ENCODE measurements at regions not wholly inside any gene's neighbourhood (a gene's known extent, or its start where the extent isn't known, plus 50 kb on each side); places are given as distances from the start of the nearest gene placed in this dataset.
A peak's percentile ranks its signal among the peaks of the same experiment; 100 is the strongest.
"Not testable (repeated sequence)": the region's sequence is repeated elsewhere in the genome, so short reads cannot be mapped to it uniquely, and the experiment has no call there.

DNA sequence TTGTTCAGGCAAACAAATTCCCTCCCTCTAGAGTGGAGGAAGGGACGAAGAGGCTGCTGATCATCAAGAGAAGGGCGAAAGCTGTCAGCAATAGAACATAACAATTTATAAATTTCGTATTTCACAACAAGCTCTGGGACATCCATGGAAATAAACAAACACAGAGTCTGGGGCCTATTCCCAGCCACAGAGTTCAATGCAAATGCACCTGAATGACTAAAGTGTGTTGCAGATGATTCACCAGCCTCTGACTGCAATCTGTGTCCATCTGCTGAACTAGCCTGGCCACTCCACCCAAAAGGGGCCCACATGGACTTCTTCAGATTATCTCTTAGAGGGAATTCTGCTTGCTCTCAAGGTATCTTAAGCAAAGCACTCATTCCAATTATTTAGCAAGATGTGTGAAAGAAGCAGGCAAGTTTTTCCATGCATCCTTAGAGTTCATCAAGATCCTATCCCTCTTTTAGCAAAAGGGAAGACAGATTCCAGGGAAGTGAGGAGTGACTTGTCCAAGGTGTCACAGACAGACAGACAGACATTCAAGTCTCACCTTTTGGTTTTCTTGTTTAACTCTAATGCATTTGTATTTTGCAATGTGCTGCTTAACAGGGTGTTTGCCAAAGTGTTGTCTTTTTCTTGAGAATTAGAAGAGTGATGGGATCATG is 307.8 kb upstream of the PAPPA start:
- DNase-seq: no peak

DNA sequence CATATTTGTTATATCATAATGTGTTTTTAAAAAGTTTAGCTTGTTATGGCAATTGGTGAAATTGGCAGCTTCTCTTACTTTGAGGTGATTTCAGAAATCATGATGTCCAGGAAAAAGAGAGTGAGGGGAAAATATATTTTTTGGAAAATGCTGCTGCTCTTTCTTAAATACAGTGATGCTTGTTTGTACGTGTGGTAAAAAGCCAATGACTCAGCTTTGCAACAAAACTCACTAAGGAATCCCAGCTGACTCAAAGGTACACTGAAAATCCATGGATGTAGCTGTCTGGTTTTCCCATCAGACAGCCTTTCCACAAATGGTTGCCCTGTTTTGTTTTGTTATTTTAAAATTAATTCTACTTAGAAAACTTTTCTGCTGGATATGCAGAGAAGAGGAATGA is 306.4 kb upstream of the PAPPA start:
- DNase-seq: no peak

DNA sequence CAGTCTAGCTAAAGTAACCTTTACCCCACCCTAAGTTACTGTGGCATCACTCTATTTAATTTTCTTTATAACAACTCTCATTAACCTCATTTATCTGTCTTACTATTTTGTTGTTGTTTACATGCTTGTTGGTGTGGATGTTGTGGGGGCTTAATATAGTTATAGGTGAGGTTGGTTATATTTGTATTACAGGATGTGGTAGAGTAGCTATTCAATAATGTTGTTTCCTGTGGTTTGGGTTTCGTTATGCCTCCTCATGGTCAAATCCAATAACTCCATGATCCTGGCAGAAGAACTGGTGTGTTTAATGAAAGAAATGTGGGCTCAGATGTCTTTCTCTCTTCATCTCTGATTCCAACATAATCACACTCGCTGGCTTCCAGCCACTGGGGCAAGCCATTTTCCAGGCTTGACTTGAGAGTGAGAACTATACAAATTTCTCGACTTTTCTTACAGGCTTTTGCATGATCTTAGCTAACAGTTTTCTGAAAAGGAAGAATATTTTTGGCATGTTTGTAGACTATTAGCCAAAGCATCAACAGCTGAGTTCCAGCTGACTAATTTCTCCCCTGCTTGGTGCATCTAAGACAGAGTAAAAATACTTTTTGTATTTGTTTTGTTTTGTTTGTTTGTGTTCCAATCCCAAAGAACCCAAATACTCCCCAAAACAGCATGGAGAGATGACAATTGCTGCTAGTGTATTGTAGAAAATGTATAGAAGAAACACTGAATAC is 303.7 kb upstream of the PAPPA start:
- no peak for DNase-seq

DNA sequence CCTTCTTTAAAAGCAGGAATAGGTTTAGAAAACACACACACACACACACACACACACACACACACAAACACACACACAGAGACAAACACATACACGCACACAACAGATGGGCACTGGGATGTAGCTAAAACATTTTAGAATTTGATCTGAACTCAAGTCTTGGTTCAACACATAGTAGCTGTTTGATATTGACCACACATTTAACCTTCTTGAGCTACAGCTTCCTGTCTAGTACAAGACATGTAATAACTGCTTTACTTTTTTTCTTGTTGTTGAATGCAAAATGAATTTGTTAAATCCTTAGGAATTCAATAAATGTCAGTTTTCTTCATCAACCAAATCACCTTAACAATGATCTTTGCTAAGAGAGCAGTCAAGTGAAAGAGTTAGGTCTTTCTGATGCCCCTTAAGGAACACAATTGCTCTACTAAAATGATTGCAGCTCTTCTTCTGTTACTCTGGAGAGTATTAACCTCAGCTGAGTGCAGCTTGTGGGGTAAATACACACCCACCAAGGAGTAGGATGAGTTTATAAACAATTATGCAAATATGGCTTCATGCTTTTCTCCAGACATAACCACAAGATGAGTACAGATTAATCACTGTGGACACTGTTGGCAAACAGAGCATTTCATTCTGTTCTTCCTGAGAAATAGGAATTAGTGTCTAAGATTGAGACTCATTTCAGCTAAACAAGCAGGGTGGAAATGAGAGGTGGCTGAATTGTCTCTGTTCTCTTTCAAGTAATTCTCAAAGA is 302.9 kb upstream of the PAPPA start:
- DNase-seq: no peak

DNA sequence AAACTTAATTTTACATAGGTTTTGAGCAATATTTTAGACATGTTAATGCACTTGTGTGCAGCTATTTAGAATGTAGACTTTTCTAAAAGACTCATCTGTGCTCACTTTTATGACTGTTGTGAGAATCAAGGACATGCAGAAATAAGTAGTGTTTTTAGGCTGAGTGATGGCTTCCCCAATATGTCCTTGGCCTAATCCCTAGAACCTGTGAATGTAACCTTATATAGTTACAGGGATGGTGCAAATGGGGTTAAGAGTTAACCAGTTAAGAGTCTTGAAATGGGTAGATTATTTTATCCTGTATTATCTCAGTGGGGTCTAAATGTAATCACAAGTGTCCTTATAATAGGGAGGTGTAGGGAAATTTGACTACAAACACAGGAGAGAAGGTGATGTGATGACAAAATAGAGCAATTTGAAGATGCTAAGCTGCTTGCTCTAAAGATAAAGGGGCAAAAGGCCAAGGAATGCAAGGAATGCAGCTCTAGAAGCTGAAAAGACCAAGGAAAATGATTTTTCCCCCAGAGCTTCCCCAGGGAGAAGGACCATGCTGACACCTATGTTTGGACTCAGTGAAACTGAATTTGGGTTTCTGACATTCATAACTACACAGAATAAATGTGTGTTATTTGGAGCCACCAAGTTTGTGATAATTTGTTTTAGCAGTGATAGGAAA is 298.0 kb upstream of the PAPPA start:
- no peak for DNase-seq

DNA sequence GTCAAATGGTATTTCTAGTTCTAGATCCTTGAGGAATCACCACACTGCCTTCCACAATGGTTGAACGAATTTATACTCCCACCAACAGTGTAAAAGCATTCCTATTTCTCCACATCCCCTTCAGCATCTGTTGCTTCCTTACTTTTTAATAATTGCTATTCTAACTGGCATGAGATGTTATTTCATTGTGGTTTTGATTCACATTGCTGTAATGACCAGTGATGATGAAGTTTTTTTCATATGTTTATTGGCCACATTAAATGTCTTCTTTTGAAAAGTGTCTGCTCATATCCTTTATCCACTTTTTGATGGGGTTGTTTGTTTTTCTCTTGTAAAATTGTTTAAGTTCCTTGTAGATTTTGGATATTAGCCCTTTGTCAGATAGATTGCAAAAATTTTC is 295.2 kb upstream of the PAPPA start:
- not testable (repeated sequence) for DNase-seq

DNA sequence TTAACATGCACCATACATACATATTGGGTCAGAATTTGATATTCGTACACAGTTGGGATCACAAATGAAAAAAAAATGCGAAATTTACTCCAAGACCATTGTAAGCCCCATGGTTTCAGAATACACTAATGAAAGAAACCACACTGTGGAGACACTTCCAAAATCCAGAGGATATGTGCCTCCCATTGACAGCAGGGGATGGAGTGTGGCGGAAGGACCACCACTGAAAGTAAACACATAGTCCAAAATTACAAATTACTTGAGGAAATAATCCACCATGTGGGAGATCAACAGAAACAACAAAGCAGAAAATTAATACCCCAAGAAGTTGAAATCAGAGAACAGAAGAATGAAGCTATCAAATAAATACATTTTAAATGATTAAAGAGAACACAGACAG is 291.6 kb upstream of the PAPPA start:
- no peak for DNase-seq

DNA sequence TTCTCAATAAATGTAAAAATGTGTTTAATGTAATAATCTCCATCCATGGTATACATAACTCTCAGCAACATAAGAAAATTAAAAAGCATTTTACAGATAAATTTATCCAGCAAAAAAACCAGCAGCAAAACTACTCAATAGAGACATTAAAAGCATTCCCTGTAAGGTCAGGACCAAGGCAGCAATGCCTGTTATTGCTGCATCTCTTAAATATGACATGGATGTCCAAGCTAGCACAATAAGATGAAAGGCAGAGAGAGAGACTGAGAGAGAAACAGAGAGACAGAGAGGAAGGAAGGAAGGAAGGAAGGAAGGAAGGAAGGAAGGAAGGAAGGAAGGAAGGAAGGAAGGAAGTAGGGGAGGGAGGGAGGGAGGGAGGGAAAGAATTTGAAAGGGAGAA is 289.0 kb upstream of the PAPPA start:
- DNase-seq: no peak

DNA sequence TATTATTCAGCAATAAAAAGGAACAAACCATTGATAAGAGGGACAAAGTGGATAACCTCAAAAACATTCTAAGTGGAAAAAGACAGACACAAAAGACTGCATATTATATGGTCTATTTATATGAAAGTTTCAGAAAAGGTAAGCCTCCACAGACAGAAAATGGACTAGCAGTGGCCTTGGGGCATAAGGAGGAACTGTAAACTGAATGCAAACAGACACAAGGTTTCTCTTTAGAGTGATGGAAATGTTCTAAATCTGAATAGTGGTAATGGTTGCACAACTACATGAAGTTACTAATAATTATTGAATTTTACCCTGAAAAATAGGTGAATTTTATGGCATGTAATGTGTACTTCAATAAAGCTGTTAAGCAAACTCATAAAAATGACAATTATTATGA is 286.3 kb upstream of the PAPPA start:
- DNase-seq: no peak

DNA sequence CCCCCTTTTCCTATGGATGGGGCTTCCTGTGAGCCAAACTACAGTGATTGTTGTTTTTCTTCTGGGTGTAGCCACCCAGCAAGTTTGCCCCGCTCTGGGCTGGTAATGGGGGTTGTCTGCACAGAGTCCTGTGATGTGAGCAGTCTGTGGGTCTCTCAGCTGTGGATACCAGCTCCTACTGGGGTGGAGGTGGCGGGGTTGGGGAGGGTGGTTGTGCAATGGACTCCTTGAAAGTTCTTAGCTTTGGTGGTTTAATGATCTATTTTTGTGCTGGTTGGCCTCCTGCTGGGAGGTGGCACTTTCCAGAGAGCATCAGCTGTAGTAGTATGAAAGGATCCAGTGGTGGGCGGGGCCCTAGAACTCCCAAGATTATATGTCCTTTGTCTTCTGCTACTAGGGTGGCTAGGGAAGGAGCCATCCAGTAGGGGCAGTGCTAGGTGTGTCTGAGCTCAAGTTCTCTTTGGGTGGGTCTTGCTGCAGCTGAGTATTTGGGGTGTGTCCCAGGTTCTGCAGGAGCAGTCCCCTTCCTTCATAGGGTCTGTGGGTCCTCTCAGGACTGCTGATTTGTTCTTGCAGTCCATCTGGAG is 275.6 kb upstream of the PAPPA start:
- no peak for DNase-seq

DNA sequence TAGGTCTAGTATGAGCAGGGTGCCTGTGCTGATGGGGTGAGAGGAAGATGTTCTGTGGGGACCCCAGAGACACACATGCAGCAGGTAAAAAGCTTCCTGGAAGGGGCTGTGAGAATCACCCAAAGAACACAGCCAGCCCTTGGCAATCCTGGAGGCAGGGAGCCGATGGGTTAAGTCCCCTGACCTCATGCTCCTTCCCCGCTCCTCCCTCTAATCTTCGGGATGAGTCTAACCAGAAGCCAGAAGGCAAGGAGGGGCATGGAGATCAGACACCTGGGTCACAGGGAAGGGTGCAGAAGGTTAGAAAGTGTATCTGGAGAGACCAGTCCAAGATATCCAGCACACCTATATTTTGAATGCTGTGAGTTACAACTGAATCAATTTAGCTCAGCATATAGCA is 274.1 kb upstream of the PAPPA start:
- no peak for DNase-seq

DNA sequence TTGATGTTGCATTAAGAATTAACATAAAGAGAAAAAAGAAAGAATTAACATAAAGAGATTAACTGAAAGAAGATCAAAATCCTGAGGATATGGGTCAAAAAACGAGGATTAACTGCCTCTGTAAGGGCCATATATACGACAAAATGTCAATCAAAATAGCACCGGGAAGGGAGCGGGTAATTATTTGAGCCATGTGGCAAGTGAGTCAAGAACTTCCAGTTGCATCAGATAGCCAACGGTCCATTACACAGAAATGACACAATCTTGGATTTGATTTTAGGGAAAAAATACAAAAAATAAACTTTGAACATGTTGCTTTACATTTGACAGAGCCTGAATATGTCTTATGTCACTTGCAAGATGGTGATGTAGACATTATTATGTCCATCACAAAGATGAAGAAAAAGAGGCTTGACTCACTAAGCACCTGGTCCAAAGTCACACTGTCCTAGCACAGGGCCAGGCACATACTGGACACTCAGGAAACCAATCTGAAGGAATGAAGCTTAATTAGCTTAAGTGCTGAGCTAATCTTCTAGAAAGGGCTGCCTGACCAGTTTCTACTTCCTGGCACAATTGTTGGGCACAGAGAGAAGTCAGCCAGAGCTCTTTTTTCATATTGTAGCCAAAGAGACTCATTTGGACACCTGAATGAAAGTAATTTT is 273.2 kb upstream of the PAPPA start:
- no peak for DNase-seq

DNA sequence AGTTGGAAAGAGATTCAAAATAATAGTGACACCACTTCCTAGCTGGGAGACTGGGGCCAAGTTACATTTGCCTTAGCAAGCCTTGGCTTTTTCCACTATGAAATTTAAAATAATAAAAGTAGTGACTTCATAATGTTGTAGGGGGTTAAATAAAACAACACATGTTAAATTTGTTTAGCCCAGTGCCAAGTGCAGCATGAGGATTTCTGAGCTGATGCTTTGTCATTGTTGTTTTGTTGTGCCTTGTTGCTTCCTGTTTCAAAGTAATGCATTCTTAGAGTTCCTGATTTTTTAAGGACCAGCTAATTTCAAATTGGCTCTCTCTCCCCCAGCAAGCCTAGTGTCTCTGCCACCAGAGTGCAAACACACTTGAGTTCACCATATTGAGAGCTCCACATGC is 270.7 kb upstream of the PAPPA start:
- no peak for DNase-seq

DNA sequence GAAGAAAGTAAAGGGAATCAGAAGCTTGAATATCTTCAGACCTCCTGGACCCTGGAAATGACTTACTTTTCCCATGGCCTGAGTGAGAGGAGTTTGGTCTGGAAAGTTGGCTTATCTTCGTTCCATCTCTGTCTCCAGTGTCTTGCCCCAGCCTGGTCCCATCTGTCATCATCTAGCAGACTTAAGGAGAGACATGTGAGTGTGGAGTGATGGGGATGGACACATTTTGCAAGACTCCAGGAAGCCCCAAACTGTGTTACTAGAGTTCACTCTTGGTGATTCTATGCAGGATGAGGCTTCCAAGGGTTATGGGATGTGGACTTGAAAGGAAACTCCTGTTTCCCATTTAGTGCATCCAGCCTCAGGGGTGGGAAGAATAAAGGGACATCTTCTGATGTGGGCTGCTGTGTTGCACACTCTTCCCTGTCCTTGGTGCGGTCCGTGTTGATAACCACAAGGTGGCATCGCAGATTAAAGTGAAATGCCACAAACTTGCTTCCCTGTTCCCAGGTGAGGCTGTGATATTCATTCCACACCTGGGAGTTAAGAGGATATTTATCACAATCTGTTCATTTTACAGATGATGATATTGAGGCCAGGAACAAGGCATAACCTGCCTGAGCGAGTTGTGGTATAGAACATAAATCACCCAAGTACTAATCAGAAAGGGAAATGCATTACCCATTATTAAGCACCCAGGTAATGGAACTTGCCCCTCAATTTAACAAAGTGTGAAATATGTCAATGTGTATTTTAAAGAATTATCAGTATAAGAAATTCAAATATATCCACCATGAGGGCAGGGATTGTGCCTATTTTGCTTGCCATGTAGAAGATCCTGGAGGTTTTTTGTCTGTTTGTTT is 269.9 kb upstream of the PAPPA start:
- peak; percentile 0 for DNase-seq

DNA sequence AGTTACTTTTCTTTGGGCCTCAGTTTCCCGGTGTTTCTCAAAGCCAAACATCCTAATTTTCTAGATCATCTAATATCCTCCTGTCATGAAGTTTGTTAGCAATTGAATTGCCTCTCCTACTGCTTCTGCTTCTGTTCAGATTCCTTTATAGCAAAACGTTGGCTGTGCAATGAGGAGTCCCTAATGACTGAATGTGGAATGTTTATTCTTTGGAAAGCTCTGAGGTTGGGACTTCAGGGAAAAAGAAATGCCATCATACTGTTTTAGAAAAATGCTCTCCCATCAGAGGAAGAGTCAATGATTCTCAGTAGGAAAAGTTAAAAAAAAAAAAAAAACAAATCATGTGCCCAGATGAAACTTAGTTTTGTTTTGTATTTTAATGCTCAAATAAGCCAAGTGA is 268.7 kb upstream of the PAPPA start:
- DNase-seq: no peak

DNA sequence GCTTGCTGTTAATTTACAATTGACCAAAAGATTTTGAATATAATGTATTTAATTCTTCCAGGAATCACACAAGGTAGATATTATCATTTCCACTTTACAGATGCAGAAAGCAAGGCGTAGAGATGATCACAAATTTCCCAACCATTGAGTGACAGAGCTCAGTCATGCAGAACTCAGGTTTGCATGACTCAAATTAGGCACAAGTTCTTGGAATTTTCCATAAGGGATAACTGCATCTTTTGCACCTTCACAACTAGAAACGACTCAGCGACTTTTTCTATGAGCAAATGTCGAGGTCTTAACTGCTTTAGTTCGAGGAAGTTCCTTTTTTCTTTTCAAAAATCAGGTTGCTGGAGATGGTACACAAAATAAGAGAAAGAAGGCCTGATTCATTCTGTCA is 265.5 kb upstream of the PAPPA start:
- no peak for DNase-seq

DNA sequence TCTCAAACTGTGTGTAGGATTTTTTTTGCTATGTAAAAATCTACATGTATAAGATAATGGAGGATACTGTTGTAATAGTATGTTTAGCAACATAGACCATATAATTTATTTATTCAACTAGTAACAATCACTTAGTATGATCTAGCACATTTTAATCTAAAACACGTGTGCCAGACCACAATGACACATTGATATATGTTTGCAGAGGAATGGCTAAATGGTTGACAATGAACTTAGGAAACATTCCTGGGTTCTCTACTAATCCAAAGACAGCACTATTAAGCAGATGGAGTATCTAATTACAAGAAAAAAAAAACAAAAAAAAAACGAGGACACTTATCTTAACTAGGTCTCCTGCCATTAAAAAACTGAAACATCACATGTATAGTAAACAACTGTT is 261.7 kb upstream of the PAPPA start:
- DNase-seq: no peak

DNA sequence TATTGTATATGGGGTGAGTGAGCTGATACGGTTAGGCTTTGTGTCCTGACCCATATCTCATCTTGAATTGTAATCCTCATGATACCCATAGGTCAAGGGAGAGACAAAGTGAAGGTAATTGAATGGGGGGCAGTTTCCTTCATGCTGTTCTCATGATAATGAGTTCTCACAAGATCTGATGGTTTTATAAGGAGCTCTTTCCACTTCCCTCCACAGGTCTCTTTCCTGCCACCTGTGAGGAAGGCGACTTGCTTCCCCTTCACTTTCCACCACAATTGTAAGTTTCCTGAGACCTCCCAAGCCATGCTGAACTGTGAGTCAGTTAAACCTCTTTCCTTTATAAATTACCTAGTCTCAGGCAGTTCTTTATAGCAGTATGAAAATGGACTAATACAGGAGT is 255.1 kb upstream of the PAPPA start:
- not testable (repeated sequence) for DNase-seq

DNA sequence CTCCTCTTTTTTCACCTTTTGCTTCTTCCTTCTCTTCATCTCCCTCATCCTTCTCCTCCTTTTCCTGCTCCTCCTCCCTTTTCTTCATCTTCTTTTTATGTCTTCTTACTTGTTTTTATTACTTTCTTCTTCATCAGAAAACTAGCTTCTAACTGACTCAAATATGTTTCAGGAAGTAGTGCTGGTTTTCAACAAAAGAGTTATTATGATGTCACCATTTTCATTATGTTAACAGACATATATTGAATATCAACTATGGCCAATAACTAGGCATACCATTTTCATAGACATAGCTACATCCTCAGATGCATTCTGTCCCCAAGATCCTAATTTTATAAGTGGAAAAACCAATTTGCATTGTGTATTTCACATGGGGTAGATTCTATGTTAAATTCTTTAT is 252.9 kb upstream of the PAPPA start:
- no peak for DNase-seq

DNA sequence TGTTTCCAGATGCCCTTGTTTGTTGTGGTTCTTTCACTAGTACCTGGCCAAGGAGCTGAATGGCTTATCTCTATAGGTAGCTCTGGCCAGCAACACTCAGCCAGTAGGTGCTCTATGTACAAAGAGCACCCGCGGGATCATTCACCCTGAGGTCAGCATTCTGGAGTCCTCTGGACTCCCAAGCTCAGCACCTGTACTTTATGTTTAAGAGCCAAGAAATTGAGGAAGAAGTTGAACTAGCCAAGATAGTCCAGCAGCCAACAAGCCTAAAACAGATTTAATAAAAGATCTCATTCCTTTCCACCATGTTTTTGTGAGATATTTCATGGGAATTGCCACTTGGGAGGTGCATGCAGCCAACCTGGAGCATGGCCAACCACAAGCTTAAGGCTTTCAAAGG is 242.6 kb upstream of the PAPPA start:
- no peak for DNase-seq

DNA sequence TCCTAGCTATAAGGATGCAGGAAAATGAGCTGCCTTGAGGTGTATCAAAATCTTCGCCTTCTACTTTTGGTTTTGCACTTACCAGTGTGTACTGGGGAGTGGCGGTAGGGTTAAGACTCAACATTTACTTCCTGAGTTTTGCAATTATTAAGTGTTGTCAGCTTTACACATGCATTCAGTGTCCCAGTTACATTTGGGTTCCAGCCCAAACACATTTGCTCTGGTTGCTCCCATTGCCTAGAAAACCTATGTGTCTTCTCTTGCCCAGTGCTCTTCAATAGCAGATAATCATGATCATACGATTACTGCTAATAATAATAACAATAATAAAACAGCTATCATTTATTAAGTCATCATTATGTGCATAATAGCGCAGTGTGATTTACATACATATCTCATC is 241.5 kb upstream of the PAPPA start:
- no peak for DNase-seq

DNA sequence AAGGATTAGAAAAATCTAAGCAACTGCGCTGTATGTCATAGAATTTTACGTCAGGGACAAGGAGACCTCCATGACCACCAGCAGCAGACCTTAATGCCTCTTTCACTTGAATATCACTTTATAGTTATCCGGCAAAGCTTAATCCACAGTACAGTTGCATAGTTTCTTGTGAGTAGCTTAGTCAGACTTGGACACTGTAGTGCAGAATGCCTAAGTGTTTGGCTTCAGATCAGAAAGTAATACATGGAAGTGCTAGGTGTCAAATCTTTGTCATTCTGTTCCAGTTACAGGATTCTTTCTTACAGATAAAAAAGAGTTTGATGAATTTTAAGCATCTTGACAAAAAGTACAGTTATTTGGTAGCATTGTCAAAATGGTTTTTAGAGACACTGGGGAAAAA is 239.9 kb upstream of the PAPPA start:
- no peak for DNase-seq
